Right ventricle myocardium inferior (tissue), 1 donor: ENCODE measurements at regions not wholly inside any gene's neighbourhood (a gene's known extent, or its start where the extent isn't known, plus 50 kb on each side); places are given as distances from the start of the nearest gene placed in this dataset.
A peak's percentile ranks its signal among the peaks of the same experiment; 100 is the strongest.

Source experiments
- ATAC-seq: fragments of 200-7000 bp; cut with Tn5 transposase; one replicate; pipeline ENCODE4 v1.9.1; 2020; ENCODE audit warnings: mild to moderate bottlenecking, moderate library complexity
- DNase-seq: peaks from one replicate; pipeline ENCODE4 v3.0.0; 2021; ENCODE audit errors: missing footprints
- intact Hi-C: fragments of 100-400 bp; cut with DNase I; formaldehyde crosslinking; loops from one replicate; pipeline ENCODE4 v1.11.0; 2022
- donor health status: DM: no; HTN: yes; CAD: no; lungs with severe emphysema.

DNA sequence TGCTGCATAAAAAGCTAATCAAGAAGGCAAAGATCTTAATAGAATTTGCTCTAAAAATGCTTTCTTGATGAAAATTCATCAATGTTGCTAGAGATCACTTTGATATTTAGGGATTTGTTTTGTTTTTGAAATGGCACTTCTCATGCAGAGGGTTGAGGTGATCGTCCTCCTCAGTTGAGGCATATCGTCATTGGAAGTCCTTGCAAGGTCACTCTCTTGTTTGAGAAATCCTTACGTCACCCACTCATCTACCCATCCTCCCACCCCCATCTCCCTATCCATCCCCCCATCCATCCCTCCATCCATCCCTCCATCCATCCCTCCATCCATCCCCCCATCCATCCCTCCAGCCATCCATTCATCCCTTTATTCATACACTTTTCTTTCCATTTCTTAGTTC, 133.7 kb downstream of the THNSL2 start:
- DNase-seq (no peak), ATAC-seq (no peak)
- intact Hi-C loops, result no loop called here

DNA sequence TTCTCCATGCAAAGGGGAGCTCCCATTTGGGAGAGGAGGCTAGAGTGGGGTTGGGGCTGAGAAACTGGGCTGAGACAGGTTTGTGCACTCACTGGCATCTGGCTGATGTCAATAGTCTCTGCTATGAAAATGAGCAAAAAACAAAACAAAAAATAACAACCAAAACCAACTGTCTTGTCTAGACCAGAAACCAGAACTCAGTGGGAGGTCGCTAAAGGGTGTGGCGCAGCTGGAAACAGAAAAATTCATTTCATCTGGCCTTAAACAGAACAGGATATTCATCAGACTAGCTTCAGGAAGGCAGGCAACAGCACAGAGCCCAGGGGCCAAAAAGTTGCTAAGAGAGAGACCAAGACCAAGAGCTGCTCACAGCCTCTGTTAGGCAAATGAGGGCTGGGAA, 126.1 kb downstream of the THNSL2 start:
- ATAC-seq (no peak), DNase-seq (no peak)
- intact Hi-C loops, result no loop called here

DNA sequence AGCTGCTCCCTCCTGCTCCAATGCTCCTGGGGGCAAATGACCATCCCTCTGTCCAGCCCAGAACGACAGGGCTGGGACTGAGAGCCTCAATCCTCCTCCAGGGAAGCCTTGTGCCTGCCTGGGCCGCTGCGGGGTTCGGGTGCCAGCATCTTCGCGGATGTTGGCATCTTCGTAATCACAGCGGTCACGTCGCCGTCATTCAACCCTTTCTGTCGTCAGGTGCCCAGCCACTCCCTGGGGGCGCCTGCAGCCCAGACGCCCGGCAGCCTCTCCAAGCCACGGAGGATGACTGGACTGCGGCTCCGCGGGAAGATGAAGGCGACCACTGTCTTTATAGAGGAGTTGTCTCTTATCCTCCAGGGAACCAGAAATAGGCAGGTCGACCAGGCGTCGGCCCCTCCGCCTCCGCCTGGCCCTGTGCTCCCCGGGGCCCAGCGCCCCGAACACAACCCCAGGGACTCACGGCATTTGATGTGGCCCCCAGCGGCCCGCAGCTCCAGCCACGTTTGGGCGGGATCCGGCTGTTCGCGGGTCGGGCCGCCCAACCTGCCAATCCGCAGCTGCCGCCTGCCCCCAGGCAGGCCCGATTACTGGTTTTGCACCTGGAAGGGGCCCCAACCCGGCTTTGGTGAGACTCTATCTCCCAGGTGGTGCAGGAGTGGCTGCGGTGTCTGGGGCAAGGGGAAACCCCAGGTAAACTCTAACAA, 113.9 kb downstream of the THNSL2 start:
- DNase-seq, result no peak
- intact Hi-C loops, result no loop called here
- ATAC-seq, result no peak

DNA sequence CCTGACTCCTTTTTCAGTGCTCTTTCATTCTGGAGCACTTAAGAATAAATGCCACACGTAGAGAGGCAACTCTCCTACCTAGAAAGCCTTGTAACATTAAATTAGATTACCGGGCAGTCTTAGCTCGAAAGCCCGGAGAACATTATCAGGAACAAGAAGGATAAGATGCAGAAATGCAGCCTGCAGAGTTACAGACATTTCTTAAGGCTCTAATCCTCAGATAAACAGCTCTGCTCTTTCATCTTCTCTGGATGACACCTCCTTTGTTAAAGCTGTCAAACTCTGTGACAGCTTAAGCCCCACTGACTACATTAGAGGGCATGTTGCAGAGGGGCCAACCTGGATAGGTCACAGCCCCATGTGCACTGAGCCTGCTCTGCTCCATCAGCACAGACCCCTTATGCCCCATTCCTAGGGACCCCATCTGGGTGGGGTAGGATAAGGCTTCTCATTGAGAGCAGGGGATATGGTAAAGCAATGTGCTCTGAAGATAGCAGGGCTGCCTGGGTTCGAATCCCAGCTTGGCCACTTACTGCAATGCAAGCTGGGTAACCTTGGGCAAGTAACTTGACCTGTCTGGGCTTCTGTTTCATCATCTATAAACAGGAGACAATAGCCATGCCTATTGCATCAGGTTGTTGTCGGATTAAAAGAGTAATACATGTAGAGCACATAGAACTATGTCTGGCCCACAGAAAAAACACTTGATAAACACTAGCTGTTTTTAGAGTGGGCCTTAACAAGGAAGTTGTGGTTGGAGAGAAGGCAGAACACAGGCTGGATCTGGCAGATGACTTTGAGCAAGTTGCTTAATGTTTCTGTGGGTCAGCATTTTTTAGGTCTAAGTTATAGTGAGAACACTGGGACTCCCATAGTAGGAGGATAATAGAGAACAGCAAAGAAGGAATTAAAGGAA, 111.4 kb downstream of the THNSL2 start:
- intact Hi-C loops, result no loop called here
- no peak for DNase-seq
- peak; percentile 69 for ATAC-seq

DNA sequence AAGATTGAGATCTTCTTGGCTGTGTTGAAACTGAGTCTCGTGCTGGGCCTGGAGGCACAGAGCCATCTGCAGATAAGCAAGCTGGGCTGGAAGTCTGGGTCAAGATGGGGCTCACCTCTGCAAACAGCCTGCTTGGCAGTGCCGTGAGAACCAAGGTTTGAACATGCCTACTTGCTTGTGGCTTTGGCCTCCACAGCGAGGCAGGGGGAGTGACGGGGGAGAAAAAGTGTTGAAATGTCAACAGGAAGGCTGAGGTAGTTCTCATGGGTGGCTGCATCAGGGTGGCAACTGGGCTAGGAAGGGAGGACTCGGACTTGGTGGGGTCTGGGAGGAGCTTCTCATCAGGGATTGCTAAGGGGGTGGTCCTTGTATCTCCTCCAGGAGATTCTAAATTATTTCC, 99.7 kb downstream of the THNSL2 start:
- intact Hi-C loops, result no loop called here

DNA sequence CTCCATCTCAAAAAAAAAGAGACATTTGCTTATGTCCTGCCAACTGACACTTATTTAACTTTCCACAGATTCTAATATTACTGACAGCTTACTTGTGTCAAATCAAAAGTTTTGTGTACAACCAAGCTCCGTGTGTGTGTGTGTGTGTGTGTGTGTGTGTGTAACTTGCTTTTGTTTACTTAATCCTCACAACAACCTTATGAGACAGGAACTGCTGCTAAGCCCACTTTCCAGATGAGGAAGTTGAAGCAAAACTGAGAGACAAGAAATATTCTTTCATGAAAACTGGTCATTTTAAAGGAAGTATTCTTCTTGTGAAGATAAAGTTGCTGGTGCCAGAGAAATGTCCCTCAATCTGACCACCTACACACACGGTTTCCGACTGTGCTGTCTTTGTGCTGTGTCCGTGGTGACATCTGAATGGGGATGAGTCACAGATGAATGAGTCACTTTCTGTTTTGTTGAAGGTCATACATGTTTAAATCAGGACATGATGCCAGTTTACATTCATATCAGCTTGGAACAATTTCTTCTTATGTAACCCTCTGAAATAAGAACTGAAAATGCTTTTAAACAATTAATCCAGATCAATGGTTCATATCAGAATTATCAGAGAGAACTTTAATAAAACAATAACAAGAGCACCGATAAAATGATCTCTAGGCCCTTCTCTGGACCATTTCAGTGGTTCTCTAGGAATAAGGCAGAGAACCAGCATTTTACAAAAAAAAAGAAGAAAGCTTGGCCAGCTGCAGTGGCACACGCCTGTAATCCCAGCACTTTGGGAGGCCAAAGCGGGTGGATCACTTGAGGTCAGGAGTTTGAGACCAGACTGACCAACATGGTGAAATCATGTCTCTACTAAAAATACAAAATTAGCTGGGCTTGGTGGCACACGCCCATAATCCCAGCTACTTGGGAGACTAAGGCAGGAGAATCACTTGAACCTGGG, 95.5 kb downstream of the THNSL2 start:
- DNase-seq (no peak), ATAC-seq (no peak)
- intact Hi-C loops, result no loop called here

More for the DNA sequence above, 99.7 kb downstream of the THNSL2 start:
- no peak for DNase-seq
- ATAC-seq, result no peak

DNA sequence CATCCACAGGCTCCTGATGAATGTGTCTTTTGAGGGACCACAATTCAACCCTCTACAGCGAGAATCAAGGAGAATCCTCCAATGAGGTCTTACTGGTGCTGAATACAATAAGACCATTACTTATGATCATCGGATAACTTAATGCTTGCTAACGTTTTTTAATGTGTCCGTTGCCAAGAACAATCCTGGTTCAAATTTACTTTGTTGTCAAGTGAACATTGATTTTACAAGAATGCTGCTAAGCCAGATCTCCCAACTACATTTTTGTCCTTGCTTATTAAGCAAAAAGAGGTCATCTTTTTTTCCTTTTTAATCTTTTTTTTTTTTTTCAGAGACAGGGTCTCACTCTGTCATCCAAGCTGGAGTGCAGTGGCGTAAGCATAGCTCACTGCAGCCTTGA, 93.7 kb downstream of the THNSL2 start:
- ATAC-seq (no peak), DNase-seq (no peak)
- intact Hi-C loops, result no loop called here

DNA sequence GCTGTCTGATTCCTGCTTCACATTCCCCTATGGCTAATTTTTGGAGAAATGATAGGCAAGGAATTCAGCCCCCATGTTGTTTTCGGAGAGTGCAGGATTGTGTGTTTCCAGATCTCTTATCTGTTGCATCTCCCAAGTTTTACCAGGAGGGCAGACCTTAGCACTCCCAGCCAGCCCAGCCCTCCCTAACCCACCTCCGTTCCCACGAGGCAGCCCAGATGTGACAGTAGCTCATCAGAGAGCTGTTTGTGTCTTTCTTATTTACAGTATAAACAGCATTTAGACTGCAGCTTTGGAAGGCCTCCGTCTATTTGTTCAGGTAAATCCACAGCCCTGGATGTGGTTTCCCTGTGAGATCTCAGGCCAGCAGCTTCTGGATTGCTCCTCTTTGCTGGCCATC, 91.6 kb downstream of the THNSL2 start:
- DNase-seq (no peak), ATAC-seq (no peak)
- intact Hi-C loops, result no loop called here

DNA sequence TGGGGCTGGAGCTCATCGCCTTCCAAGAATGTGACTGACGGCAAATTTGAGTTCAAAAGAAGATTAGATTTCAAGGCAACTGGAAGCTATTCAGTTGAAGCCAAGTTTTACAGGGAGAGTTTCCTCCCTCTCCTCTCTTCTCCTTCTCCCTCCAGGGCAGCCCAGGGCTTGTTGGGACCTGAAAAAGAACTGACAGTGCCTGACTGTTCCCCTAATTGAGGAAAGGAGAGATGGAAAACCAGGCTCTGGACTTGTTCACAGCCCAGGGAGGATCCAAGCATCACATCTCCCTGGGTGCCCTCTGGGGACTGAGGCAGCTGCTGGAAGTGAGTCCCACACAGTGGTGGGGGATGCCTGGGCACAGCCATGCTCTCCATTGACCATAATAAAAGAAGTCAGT, 88.1 kb downstream of the THNSL2 start:
- no peak for ATAC-seq
- no peak for DNase-seq
- intact Hi-C loops, result no loop called here

DNA sequence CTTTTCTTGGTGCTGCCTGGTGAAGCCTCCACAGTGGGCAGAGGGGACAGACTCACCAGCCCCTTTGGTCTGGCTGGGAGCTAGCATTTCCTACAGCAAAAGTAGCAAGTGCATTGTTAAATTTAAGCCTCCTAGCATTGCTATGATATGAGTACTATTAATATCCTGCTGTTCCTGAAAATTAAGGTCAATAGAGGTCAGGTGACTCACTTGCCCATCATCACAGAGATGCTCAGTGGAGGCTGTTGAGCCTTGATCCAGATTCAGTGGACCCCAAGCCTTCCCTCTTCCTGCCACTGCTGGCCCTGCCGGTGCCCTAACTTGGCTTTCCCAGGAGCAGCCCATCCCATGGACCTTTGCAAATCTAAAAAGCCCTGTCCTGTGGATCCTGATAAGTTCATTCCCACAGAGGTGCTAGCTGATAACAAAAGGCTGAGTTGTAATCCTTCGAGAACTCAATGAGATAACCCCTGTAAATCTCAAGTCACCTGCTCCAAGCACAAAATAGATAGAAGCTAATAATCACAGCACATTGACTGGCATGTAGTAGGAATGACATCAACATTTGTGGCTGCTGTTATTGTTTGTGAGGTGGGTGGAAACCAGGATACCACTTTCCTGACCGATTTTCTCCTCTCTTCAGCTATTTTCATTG, 84.4 kb downstream of the THNSL2 start:
- intact Hi-C loops, result no loop called here
- ATAC-seq (no peak), DNase-seq (no peak)

DNA sequence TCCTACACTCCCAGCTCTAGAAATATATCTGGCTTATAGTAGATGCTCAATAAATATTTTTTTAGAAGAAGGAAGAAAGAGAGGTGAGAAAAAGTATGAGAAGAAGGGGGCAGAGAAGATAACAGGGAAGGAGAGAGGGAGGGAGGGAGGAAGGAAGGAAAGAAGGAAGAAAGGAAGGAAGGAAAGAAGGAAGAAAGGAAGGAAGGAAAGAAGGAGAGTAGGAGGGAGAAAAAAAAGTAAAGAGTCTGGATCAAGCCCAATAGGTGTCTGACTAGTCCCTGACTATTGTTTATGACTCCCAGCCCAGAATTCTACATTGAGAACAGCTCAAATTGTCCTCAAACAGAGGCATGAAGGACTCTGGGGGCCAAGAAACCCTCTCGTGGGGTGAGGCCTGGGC, 83.9 kb downstream of the THNSL2 start:
- intact Hi-C loops, result no loop called here
- ATAC-seq (no peak), DNase-seq (no peak)

DNA sequence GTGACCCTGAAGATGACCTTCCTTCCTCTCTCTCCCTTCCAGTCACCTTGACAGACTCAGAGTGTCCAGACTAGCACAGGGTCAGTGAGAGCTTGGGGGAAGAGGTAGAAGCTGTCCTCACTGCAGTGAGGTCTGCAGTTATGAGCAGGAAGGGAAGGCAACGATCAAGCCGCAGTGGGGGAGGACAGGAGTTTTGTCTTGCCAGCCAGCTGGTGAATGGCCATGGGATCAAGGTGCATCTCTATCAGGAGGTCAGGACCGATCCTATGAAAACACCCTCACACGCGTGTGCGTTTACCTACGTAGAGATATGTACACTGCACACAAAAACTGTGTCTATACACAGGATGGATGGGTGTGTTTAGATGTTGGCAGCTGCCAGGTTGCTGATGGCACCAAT, 83.2 kb downstream of the THNSL2 start:
- DNase-seq, result no peak
- intact Hi-C loops, result no loop called here
- no peak for ATAC-seq

DNA sequence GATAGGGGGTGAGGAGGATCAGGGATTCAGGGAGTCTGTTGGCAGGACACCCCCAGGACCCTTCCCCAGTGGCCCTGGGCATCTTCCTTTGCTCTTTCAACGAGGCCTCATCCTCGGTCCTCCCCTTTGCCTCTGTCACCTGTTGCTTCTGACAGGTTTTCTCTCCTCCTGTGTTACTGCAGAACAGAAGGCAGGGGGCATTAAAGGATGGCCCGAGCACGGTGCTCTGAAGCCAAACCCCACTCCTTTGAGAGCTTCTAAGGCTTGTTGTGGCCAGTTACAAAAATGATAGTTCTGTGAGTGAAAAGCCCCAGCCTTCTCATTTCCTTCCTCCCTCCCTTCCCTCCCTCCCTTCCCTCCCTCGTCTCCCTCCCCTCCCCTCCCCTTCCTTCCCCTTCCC, 82.5 kb downstream of the THNSL2 start:
- ATAC-seq, result no peak
- intact Hi-C loops, result no loop called here
- no peak for DNase-seq

DNA sequence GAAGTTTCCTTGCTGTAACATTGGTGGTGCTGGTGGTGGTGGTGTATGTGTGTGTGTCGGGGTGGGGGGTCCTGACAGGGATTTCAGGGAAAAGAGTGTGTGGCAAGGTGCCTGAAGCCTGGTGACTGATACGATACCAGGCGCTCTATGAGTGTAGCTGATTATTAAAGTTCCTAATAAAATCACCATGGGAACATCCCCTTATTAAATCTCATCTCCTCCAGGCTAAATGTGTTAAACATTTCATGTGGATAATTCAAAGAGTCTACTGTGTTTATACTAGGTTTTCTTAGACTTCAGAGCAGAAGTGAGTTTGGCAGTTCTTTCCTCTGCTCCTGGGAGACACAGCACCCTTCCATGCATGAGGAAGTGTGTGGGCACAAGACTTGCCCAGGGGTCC, 82.0 kb downstream of the THNSL2 start:
- intact Hi-C loops, result no loop called here

DNA sequence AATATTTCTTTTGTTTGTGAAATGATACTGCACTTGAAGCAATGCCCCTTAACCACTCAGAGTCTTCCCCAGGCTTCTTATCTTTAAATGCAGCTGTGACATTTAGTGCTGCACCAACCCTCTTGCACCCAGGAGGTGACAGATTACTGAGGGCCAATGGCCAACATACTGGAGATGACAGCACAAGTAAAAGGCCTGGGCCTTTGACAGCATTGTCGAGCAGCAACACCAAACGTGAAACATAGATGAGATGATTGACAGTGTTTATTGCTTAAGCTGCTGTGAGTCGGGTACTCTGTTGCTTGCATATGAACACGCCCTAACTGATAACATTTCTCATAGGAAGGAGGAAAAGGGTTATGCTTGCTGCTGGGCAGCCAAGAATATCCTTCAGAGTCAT, 80.3 kb downstream of the THNSL2 start:
- intact Hi-C loops, result no loop called here
- DNase-seq (no peak), ATAC-seq (no peak)

More for the DNA sequence above, 82.0 kb downstream of the THNSL2 start:
- DNase-seq (no peak), ATAC-seq (no peak)

DNA sequence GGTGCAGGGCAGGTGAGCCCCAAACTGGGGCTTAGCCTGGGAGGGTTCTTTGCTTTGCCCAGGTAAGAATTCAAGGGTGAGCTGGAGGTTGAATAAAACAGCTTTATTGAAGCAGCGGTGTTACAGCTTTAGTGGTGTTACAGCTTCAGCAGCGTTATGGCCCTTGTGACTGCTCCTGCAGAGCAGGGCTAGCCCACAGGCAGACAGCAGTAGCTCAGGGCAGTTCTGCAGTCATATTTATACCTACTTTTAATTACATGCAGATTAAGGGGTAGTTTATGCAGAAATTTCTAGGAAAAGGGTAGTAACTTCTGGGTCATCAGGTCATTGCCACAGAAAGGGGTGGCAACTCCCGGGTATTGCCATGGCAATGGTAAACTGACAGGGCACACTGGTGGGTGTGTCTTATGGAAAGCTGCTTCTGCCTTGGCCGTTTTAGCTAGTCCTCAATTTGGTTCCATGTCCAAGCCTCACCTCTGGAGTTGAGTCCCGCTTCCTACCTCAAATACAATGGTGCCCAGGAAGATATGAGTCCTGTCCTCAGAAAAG, 78.2 kb downstream of the THNSL2 start:
- intact Hi-C loops, result no loop called here
- DNase-seq (no peak), ATAC-seq (no peak)

DNA sequence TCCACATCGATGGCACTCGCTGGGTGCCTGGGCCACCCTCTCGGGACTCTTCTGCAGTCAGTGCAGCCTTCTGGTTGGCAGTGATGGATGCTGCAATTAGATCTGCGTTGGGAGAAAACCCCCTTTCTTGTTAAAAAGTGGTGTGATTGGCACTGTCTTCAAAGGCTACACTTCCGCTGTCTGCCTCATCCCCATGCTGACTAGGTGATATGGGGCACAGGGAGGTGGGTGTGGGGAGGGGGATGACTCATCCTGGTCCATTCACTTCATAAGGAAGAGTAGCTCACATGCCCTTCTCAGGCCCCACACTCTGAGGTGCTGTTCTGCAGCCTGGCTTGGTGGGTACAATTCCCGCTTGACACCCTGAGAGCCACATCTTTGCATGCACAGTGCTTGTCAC, 77.4 kb downstream of the THNSL2 start:
- intact Hi-C loops, result no loop called here
- ATAC-seq, result no peak
- DNase-seq, result no peak

DNA sequence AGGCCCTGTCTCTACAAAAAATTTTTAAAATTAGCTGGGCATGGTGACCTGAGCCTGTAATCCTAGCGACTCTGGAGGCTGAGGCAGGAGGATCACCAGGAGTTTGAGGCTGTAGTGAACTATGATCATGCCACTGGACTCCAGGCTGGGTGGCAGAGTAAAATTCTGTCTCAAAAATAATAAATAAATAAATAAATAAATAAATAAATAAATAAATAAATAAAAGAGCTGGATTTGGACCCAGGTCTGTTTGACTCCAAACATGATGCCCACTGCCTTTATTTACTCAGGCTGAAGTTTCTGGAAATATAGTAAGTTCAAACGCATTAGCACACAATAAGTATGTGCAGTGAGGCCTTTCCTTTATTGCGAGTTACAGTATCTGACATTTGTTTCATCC, 75.0 kb downstream of the THNSL2 start:
- DNase-seq, result no peak
- intact Hi-C loops, result no loop called here
- no peak for ATAC-seq

DNA sequence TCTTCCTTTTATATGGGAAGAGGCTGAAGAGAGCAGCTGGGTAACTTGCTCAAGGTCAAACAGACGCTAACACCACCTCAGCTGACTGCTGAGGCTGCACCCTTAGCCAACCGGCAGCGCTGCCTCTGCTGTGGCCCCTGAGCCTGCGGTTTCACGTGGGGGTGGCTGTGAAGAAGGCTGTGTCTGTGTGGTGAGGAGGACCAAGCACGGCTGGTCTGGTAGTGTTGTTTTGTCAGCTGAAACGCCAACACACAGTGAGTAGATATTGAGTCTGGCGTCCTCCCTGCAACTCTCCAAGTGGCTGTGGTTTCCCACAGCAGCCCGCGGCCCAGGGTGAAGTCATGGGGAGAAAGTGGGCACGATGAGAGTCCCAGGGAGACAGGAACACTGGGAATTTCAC, 69.6 kb downstream of the THNSL2 start:
- ATAC-seq, result no peak
- DNase-seq, result no peak
- intact Hi-C loops, result no loop called here
